ENCODE measurements at regions not wholly inside any gene's neighbourhood (a gene's known extent, or its start where the extent isn't known, plus 50 kb on each side); places are given as distances from the start of the nearest gene placed in this dataset.

DNA sequence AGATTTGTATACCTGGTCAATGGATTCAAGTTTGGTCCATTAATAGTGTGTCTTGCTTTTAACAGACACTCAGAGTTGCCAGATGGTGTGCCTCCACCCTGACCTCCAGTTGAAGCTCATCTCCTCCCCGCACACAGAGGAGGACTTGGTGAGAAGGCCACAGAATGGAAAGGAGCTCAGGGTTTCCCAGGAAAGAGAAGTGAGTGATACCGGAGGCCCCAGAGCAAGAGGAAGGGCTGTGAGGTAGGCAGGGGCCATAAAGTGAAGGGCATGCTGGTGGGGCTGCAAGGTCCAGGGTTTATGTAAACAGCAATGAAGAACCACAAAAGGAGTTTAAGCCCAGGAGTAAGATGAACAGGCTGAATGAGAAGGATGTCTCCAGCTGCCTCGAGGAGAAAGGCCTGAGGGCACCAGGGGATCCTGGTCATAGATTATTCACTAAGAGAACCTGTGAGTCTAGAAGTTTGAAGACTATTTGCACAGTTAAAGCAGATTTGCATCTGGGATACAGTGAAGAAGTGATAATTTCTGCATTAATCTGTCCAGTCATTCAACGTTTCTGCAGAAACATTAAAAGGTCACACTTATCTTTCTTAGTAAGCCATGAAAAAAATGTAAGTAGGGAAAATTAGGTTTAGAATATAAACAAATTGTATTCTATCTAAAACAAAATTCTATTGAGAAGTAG is 67.5 kb upstream of the VPREB1 start:
- TF ChIP-seq, protein P1, sequence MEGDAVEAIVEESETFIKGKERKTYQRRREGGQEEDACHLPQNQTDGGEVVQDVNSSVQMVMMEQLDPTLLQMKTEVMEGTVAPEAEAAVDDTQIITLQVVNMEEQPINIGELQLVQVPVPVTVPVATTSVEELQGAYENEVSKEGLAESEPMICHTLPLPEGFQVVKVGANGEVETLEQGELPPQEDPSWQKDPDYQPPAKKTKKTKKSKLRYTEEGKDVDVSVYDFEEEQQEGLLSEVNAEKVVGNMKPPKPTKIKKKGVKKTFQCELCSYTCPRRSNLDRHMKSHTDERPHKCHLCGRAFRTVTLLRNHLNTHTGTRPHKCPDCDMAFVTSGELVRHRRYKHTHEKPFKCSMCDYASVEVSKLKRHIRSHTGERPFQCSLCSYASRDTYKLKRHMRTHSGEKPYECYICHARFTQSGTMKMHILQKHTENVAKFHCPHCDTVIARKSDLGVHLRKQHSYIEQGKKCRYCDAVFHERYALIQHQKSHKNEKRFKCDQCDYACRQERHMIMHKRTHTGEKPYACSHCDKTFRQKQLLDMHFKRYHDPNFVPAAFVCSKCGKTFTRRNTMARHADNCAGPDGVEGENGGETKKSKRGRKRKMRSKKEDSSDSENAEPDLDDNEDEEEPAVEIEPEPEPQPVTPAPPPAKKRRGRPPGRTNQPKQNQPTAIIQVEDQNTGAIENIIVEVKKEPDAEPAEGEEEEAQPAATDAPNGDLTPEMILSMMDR (IDR thresholded peaks at IDR 0.05): no peak
- no peak for TF ChIP-seq POLR2A (IDR thresholded peaks at IDR 0.05)
